Uterus (tissue), 2 donors: ENCODE measurements at regions not wholly inside any gene's neighbourhood (a gene's known extent, or its start where the extent isn't known, plus 50 kb on each side); places are given as distances from the start of the nearest gene placed in this dataset.

Source experiments
- CTCF ChIP-seq, 4 experiments: fragments of 200-600 bp in 2 of 4; fragments of 450-650 bp in 2 of 4; sonication (generic) in 2 of 4; IDR thresholded peaks; one replicate each; pipeline ENCODE4 v1.5.1; 2016 to 2019; ENCODE audit warnings: antibody characterized with exemption in 4 of 4, mild to moderate bottlenecking in 2 of 4, moderate library complexity in 1 of 4
- POLR2A ChIP-seq, 2 donors: fragments of 450-650 bp; IDR thresholded peaks; one replicate each; pipeline ENCODE4 v1.6.1; 2016; ENCODE audit warnings: antibody characterized with exemption in 2 of 2, mild to moderate bottlenecking in 1 of 2, moderate library complexity in 1 of 2

DNA sequence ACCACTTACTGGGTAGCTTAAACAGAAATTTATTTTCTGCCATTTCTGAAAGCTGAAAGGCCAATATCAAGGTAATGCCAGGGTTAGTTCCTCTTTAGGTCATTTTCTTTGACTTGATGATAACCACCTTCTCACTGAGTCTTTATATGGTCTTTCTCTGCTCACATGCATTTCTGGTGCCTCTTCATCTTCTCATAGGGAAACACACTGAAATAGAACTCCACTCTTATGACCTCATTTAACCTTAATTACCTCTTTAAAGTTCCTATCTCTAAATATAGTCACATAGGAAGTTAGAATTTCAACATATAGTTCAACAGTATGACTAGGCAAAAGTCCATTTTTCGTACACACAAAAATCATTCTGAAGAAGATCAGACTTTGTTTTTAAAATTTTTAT is 616.8 kb upstream of the VRK2 start:
- TF ChIP-seq CTCF (IDR thresholded peaks at IDR 0.05) (no peak), POLR2A (IDR thresholded peaks at IDR 0.05) (no peak)
